GM18505 (cell line): ENCODE measurements at regions not wholly inside any gene's neighbourhood (a gene's known extent, or its start where the extent isn't known, plus 50 kb on each side); places are given as distances from the start of the nearest gene placed in this dataset.

Experiments
- ATAC-seq: cut with Tn5 transposase; IDR thresholded peaks from one replicate; pipeline ENCODE4 v1.9.1; 2021; ENCODE audit not compliant: unreplicated experiment
- POLR2A ChIP-seq: IDR thresholded peaks from 4 replicates; pipeline ENCODE4 v1.6.1; 2011; ENCODE audit warnings: borderline replicate concordance; ENCODE audit not compliant: insufficient read depth, insufficient read length; ENCODE audit errors: extremely low read depth

- TF ChIP-seq POLR2A = no peak
- ATAC-seq = no peak
Observed at GRCh38 chr3:5731100-5731499, 543.6 kb downstream of the EDEM1 start.

- no peak for TF ChIP-seq POLR2A
- ATAC-seq = no peak
Observed at GRCh38 chr3:5732081-5732480, 544.6 kb downstream of the EDEM1 start.

GRCh38 chr3:5733995-5734394 lies 546.5 kb downstream of the EDEM1 start:
- no peak for TF ChIP-seq POLR2A
- no peak for ATAC-seq

- ATAC-seq = no peak
- no peak for TF ChIP-seq POLR2A
Observed at GRCh38 chr3:5735896-5736295, 548.4 kb downstream of the EDEM1 start.

GRCh38 chr3:5739299-5739935 lies 551.9 kb downstream of the EDEM1 start:
- no peak for TF ChIP-seq POLR2A
- ATAC-seq = no peak

- ATAC-seq = no peak
- no peak for TF ChIP-seq POLR2A
Observed at GRCh38 chr3:5739949-5740348, 552.4 kb downstream of the EDEM1 start.

GRCh38 chr3:5741017-5741416 lies 553.5 kb downstream of the EDEM1 start:
- no peak for ATAC-seq
- TF ChIP-seq POLR2A = no peak

- ATAC-seq = no peak
- TF ChIP-seq POLR2A = no peak
Observed at GRCh38 chr3:5750091-5750490, 562.6 kb downstream of the EDEM1 start.

GRCh38 chr3:5750874-5751640 lies 563.5 kb downstream of the EDEM1 start:
- no peak for ATAC-seq
- no peak for TF ChIP-seq POLR2A

- no peak for TF ChIP-seq POLR2A
- ATAC-seq = no peak
Observed at GRCh38 chr3:5754602-5755001, 567.1 kb downstream of the EDEM1 start.

- no peak for ATAC-seq
Observed at GRCh38 chr3:5756443-5756842, 568.9 kb downstream of the EDEM1 start.

GRCh38 chr3:5757213-5757804 lies 569.8 kb downstream of the EDEM1 start:
- no peak for TF ChIP-seq POLR2A
- no peak for ATAC-seq

More at GRCh38 chr3:5756443-5756842, 568.9 kb downstream of the EDEM1 start:
- no peak for TF ChIP-seq POLR2A

- TF ChIP-seq POLR2A = no peak
- ATAC-seq = no peak
Observed at GRCh38 chr3:5758699-5759098, 571.2 kb downstream of the EDEM1 start.

GRCh38 chr3:5762506-5762905 lies 575.0 kb downstream of the EDEM1 start:
- ATAC-seq = no peak

GRCh38 chr3:5766848-5767247 lies 579.3 kb downstream of the EDEM1 start:
- TF ChIP-seq POLR2A = no peak
- no peak for ATAC-seq

More at GRCh38 chr3:5762506-5762905, 575.0 kb downstream of the EDEM1 start:
- no peak for TF ChIP-seq POLR2A

GRCh38 chr3:5767304-5767703 lies 579.8 kb downstream of the EDEM1 start:
- TF ChIP-seq POLR2A = no peak
- ATAC-seq = no peak
